ENCODE measurements at regions not wholly inside any gene's neighbourhood (a gene's known extent, or its start where the extent isn't known, plus 50 kb on each side); places are given as distances from the start of the nearest gene placed in this dataset.

DNA sequence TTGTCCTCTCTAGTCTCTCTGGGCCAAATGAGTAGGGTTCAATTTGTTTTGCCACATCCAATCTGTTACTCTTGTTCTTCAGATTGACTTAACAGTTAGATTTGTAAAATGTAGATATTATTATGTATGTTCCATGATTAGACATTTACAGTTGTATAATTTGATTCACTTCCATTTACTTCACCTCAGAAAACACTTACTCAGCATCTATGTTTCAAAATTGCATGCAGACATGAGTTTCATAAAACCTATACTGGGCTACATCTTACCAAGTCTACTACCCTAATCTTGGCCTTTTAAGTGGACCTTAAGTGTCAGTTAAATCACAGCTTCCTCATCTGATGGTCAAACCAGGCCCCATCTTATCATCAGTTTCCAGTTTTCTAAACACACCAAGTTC lies 1181.2 kb upstream of the CDH9 start:
- DNase-seq (ENCODE audit: low read depth) = no peak

DNA sequence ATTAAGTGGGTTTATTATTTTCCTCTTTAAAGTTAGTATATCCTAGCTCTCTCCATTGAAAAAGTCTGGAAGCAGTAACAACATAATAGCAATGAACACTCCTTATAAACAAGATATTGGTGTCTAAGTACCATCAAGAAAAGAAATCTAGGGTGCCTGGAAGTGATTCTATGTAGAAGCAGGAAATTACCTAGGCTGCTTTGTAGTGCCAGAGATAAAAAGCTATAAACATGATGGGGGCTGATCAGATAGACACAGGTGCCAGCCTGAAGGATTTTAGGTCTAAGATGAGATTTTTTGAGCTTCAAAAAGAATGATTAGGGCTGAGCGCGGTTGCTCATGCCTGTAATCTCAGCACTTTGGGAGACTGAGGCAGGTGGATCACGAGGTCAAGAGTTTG lies 1179.3 kb upstream of the CDH9 start:
- DNase-seq (ENCODE audit: low read depth) = no peak

DNA sequence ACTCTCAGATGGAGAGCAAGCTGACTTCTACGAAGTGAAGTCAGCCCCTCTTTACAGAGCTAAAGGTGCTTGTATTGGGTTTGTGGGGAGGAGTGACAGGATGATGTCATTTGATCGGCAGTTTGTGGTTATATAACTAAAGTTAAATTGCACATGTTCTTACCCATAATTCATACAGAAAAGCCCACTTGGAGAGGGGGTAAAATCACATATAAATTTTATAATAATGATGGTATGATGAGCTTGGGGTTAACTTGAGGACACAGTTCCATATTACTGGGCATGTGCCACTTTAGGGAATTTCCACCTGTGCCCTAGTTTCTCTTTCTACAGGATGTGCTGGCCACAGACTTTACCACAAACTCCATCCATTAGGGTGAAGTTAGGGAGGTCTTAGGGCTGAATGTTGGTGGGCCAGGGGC lies 1178.6 kb upstream of the CDH9 start:
- no peak for DNase-seq (ENCODE audit: low read depth)

DNA sequence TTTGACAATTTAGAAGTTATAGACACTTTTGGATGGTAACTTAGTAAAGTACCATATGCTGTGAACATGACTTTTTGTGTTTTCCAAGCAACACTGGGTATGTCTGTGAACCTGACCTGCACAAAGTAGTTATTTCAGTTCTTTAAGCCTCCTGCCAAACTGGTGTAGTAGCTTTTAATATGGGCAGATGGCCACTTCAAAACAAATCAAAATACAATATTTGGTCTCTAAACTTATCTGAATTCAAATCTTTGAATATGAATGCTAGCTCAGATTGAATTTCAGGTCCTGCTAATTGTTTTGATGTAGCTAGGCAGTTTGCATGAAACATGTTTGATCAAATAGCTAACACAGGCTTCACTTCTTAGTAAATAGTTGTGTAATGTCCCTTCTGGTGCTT lies 1176.7 kb upstream of the CDH9 start:
- DNase-seq (ENCODE audit: low read depth) = no peak

DNA sequence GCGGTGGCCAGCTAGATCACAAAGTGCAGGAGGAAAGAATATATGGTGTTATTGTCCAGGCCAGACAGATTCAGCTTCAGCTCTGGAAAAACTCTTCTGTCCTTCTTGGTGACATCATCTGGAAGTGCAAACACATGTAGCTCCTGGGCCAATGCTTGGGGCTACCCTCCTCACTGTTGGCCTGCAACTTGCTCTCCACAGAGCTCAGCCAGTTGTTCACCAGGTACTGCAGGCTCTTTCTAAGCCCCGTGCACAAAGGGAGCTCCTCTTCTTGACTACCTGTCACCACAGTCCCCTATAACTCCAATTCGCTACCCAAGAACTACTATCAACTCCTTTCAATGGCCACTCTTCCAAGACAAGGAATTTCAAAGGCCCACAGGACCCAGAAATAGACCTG lies 1175.9 kb upstream of the CDH9 start:
- no peak for DNase-seq (ENCODE audit: low read depth)

DNA sequence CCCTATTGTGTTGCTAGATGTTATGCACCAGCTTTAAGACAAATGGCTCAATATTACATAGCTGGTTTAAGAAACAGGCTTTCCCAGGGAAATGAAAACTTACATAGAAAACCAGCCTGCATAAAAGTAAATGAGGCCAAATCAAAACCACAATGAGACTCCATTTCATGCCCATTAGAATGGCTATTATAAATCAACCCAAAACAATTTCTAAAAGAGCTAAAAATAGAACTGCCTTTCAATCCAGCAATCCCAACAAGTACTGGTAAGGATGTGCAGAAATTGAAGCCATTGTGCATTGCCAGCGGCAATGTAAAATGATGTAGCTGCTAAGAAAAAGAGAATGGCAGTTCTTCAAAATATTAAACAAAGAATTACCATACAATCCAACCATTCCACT lies 1170.0 kb upstream of the CDH9 start:
- DNase-seq (ENCODE audit: low read depth) = no peak

DNA sequence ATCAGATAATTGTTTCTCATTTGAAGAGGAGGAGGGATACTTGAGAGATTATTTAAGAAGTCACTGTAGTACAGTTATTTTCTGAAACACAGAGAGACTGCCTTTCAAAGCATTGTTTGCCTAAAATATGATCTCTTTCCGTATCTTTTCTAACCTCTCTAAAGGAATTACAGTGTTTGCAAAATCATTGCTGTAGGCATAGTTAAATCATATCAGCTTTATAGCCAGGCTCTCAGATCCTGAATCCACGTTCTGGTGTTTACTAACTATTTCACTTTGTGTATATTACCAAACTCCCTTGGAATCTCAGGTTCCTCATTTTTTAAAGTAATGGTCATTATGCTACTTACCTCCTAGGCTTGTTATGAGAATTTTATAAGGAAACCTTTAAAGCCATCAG lies 1151.6 kb upstream of the CDH9 start:
- DNase-seq (ENCODE audit: low read depth) = no peak

DNA sequence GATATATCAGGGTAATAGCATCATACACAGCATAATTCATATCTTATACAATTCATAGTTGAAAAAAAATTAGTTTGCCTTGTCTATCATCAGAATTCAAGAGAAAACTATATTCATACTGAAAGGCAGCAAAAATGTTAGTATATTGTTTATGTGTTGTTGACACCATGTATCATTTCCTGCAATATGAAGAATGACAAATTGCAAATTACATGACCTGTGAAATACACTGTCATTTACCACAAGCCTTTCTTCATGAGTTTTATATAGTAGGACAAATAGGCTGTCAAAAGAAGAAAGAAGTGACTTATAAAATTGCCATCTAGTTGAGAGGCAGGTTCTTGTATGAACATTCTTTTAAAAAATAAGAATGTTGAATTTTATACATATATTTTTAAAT lies 1136.3 kb upstream of the CDH9 start:
- no peak for DNase-seq (ENCODE audit: low read depth)

DNA sequence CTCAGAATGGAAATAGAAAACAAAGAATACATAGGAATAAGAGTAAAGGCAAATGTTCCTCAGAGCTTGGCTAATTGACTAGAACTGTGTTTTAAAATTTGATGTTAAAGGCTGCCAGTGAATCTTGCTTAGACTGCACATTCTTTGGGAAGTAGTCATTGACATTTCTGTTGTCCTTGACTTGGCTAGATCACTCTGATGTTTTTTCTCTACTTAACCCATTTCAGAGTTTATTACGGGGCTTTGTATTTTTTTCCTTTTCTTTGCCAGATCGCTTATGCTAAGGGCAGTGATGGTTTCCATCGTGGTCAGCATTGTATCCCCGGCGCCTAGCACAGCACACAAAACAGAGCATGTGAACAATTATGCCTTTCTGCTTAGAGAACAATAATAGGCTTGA lies 1126.7 kb upstream of the CDH9 start:
- peak; percentile 46 for DNase-seq (ENCODE audit: low read depth)

DNA sequence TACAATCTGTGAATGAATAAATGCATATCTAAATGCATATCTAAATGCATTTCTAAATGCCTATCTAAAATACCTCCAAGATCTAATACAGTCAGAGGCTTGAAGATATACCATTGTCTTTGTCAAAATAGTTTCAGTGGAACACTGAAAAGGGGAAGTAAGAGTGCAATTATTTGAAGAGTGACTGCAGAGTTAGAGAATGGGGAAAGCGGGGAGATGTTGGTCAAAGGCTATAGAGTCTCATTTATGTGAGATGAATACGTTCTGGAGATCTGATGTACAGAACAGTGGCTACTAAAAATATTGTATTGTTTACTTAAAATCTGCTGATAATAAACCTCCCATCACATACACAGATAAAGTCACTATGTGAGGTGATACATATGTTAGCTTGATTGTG lies 1126.2 kb upstream of the CDH9 start:
- no peak for DNase-seq (ENCODE audit: low read depth)

DNA sequence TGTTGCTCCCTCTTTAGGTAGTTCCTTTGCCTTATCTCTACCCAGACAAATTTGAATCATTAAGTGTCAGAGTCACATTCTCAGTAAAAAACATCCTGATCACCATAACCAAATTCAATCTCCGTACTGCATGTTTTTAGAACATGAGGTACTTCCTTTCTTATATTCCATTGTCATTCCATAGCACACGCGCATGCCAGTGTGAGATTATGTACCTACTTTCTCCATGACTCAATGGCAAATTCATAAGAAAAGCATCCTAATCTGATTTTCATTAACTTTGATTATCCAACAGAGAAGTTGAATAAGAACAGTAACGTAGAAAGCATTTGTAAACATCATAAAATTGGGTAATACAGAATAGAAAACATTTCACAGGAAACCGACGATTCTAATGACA lies 1118.6 kb upstream of the CDH9 start:
- no peak for DNase-seq (ENCODE audit: low read depth)

DNA sequence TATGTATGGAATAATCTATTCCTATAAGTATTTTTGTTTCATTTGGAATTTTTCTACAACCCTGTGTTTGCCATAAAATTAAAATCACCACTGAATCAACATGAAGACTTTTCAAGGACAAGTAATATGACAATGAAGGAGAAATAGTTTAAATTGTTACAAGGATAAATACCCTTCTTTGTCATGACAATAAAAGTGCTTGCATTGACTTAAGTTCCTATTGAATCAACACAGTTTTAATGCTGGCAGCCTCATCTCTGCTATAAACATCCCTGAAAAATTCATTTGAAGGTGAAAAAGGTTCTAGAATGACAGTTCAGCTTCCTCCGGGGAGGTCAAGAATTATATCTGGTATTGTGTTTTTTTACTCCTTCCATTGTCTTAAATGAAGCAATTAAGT lies 1105.1 kb upstream of the CDH9 start:
- no peak for DNase-seq (ENCODE audit: low read depth)

DNA sequence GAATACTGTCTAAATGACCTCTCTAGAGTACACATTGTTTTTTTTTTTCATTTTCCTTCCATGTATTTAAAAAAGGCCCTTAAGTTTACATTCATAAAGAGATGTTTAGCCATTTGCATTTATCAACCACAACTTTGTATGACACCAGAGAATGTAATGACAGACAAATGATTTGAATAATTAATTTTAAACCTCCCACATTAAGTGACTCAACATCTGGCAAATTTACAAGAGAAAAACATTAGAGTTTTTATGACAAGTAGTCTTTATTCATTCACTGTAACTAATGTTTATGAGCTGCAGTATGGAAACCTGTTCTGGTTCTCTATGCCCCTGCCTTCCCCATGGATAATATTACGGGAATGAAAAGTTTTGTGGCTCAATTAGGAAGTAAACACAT lies 1093.8 kb upstream of the CDH9 start:
- DNase-seq (ENCODE audit: low read depth) = no peak

DNA sequence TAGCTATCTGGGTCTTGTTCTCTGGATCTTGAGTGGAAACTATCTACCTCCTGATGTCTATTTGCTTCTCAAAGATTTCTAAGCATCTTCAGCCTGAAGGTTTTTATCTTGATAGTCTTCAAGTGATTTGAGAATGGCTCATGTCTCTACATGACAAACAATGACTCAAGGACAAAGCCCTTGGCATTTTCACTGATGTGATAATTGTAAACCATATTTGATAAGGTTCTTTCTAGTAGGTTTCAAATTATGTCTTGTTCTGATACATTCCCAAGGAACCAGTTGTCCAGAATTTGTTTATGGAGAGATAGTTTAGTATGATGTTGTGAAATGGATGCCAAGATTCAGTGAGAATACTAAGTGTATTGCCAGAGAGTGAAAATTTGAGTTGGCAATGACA lies 1079.3 kb upstream of the CDH9 start:
- DNase-seq (ENCODE audit: low read depth) = no peak

DNA sequence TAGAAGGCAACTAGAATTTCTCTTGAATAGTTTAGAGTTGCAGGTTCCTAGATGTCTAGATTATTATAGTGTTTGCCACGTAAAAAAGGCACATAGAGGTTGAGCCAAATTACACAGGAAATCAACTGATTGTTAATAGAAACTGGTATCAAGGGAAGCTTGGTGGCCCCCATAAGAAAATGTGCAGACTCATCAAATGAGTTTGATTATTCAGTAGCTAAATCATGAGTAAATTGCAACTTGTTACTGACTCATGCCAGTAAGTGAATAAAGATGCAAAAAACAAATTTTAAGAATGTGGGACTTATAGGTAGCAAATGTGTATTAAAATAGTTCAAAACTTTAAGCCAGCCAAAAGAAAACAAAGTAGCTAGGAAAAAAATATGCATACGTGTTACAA lies 1078.9 kb upstream of the CDH9 start:
- no peak for DNase-seq (ENCODE audit: low read depth)

DNA sequence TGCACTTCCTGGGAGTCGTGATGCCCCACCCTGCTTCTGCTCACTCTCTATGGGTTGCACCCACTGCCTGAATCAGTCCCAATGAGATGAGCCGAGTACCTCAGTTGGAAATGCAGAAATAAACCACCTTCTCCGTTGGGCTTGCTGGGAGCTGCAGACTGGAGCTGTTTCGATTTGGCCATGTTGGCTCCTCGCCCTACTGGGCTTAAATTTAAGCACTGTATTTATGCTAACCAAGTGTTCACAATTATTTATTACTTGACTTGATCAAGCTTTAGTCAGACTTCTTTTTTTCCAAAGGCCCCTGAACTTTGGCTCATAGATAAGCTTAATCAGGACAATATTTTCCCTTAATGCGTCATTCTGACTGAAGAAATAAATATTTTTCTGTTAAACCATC lies 1072.4 kb upstream of the CDH9 start:
- peak; percentile 12 for DNase-seq (ENCODE audit: low read depth)

DNA sequence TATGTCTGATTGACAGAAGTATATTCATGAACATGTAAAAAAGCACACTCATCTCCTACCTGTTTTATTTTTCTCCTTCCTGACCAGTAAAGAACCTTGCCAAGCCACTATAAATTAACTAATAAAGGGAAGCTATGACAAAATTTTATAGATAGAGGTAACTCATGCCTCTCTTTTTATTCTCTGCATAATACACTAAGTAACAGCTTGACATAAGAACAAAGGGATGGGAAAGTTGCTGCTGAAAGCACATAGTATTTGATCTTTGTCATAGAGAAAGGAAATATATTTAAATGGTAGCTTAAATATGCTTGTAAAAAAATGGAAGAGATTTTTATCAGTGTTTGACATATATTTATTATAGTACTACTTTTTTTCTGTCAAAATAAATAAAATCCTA lies 1065.7 kb upstream of the CDH9 start:
- no peak for DNase-seq (ENCODE audit: low read depth)

DNA sequence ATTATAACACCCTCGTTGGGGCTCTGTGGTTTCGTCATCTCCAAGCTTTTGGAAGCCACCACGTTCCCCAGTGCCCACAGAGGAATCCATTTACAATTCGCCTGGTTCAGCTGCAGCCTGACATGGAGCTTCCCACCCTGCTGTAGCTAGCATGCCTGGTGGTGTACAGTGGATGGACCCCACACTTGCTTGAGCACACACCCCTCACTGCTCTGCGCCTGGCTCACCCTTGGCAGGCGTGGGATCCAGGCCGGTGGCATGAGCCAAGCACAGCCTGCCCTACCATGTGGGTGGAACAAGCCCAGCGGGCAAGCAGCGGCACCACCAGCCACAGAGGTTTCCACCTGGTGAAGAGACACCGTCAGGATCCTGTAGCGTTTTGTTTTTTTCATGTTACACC lies 1045.7 kb upstream of the CDH9 start:
- no peak for DNase-seq (ENCODE audit: low read depth)

DNA sequence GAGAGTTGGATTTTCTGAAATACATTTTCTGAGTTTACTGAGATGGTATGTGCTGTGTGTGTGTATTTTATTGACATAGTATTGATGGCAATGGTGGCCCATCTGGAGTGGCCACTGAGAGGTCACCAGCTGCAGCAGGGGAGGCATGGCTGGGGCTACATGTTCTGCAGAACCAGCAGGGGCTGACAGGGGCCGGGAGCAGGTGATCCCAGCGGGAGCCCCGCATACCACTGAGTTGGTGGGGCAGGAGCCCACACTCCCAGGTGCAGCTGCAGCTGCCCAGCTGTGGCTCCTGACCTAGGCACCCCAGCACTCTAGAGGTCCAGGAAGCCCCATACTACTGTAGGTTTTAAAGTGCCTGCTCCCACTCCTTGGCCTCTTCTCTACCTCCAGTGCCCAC lies 1044.2 kb upstream of the CDH9 start:
- DNase-seq (ENCODE audit: low read depth) = no peak

DNA sequence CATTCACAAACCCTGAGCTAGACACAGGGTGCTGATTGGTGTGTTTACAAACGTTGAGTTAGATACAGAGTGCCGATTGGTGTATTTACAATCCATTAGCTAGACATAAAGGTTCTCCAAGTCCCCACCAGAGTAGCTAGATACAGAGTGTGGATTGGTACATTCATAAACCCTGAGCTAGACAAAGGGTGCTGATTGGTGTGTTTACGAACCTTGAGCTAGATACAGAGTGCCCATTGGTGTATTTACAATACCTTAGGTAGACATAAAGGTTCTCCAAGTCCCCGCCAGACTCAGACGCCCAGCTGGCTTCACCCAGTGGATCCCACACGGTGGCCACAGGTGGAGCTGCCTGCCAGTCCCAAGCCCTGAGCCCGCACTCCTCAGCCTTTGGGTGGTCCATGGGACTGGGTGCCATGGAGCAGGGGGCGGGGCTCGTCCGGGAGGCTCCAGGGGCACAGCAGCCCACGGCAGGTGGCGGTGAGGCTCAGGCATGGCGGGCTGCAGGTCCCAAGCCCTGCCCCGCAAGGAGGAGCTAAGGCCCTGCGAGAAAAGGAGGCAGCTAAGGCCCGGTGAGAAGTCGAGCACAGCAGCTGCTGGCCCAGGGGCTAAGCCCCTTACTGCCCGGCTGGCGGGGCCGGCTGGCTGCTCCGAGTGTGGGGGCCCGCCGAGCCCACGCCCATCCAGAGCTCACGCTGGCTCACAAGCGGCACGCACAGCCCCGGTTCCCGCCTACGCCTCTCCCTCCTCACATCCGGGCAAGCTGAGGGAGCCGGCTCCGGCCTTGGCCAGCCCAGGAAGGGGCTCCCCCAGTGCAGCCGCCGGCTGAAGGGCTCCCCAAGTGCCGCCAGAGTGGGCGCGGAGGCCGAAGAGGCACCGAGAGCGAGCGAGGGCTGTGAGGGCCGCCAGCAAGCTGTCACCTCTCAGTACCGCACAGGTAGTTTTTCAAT lies 1039.2 kb upstream of the CDH9 start:
- DNase-seq (ENCODE audit: low read depth) = peak; percentile 80

DNA sequence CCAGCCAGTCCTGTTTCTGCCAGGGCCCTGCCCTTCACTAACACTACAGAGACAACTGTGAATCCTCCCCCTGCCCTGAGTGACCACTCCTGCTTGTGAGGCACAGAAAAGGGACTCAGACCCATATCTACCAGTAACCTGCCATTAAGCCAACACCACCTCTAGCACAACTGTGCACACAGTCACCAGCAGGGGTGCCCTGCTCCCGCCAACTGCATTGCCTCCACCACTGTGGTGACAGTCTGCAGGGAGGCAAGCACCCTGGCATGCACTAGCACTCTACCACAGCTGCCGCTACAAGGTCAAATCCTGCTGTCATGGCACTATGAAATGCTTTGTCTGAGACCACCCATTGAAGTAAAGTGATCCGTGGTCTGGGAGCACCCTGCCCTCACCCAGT lies 1028.5 kb upstream of the CDH9 start:
- no peak for DNase-seq (ENCODE audit: low read depth)

DNA sequence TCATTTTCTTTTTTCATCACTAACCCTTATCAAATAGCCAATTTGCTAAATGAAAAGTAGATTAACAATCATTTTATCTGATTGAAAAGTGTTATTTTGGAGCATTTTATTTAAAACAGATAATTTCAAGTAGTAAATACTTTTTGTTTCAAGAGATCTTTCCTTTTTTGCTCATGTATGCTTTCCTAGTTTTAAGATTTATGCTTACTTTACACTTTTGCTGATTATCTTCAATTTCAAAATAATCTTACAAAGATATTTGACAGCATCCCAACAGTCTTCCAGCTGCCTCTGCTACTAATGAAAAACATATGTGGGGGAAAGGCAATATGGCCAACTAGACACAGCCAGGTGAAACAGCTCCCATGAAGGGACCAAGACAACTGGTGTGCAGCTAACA lies 1027.3 kb upstream of the CDH9 start:
- DNase-seq (ENCODE audit: low read depth) = no peak

DNA sequence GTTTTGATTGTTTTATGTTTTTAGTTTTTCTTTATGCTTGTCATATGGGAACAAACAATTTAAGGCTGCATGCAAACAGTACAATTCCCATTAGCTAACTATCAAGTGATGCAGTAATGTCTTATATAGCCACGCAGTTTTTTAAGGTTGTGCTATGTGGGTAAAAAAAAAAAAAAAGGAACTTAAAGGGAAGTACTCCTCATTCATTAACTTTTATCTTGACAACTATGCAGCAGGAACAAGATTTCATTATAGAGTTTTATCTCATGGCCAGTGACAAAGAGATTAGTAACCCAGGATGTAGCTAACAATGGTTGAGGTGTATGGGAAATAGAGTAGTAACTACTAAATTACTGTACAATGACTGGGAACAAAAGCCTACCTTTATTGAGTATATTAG lies 1008.2 kb upstream of the CDH9 start:
- DNase-seq (ENCODE audit: low read depth) = no peak

DNA sequence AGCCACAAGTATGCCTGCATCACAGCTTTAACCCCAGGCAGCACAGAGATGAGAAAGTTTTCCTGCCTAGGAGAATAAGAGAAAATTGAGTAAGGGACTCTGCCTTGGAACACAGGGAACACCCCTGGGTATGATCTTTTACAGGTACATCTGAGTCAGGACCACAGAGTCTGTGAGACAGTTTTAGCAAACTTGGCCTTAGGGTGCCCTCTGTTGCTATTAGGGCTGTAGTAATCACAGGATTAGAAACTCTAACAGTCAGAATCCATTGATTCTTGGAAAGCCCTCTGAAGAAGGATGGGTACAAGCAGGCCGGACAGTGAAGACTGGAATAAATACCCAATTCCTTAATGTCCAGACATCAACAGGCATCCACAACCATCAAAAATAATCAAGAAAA lies 989.5 kb upstream of the CDH9 start:
- no peak for DNase-seq (ENCODE audit: low read depth)
